ENCODE measurements at regions not wholly inside any gene's neighbourhood (a gene's known extent, or its start where the extent isn't known, plus 50 kb on each side); places are given as distances from the start of the nearest gene placed in this dataset.
"Not testable (repeated sequence)": the region's sequence is repeated elsewhere in the genome, so short reads cannot be mapped to it uniquely, and the experiment has no call there.

DNA sequence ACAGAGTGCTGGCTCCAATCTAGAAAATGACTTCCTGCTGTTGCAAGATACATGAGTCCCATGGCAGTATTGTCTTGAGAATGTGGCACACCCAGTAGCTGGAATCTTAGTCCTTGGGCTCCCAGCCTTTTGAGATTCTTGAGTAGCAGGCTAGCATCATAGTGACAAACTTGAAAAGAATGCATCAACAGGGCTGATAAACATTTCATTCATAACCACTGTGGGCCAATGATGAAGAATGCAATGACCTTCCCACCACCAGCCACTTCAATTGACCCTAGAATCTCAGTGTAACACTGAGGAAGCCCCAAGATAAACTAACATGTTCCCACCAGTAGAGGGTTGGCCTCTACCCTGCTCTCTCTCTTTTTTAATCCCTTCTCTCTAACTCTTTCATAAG, 329.3 kb downstream of the GBA3 start:
- no peak for DNase-seq

GRCh38 chr4:23021040-23021439, 328.3 kb downstream of the GBA3 start:
- no peak for DNase-seq

DNA sequence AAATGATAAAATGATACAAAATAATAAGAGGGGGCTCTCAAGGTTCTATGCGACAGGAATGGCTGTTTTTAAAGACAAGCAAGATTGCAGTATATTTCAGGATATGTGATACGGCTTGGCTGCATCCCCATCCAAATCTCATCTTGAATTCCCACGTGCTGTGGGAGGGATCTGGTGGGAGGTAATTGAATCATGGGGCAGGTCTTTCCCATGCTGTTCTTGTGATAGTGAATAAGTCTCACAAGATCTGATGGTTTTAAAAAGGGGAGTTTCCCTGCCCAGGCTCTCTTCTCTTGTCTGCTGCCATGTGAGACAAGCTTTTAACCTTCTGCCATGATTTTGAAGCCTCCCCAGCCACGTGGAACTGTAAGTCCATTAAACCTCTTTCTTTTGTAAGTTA, 327.7 kb downstream of the GBA3 start:
- DNase-seq = not testable (repeated sequence)

DNA sequence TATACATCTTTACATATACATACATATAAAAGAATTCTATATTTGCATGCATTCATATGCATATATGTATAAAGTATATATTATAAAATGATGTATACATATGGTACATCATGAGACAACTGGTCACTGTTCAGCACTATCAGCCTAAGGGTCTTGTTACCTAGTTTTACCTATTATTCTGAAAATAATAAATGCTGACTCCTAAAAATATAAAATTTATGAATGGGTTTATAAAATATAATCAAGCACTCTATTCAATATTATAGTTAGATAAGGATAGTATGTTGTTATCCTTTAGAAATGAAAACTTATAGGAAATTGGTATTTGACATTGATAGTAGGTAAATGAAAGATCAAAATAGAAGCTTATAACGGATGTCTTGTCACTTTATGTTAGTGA, 324.2 kb downstream of the GBA3 start:
- no peak for DNase-seq

GRCh38 chr4:23015821-23016220, 323.1 kb downstream of the GBA3 start:
- no peak for DNase-seq

- DNase-seq = no peak
Measured at GRCh38 chr4:23009093-23009492, 316.4 kb downstream of the GBA3 start.

GRCh38 chr4:23006756-23007155, 314.0 kb downstream of the GBA3 start:
- no peak for DNase-seq

DNA sequence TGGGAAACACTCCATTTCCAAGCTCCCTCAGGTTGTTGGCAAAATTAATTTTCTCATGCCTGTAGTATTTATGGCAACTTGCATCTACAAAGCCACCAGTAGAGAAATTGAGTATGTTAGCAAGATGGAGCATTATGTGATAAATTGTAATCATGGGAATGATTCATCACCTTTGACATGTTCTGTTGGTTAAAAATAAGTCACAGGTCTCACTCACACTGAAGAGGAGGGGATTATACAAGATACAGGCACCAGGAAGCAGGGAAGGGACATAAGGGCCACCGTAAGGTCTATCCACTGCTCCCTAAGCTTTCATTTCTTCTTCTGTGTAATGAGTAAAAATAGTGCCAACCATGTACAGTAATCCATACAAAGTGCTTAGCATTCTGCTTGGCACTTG, 313.0 kb downstream of the GBA3 start:
- no peak for DNase-seq

- DNase-seq = no peak
Measured at GRCh38 chr4:23001478-23001877, 308.7 kb downstream of the GBA3 start.

DNA sequence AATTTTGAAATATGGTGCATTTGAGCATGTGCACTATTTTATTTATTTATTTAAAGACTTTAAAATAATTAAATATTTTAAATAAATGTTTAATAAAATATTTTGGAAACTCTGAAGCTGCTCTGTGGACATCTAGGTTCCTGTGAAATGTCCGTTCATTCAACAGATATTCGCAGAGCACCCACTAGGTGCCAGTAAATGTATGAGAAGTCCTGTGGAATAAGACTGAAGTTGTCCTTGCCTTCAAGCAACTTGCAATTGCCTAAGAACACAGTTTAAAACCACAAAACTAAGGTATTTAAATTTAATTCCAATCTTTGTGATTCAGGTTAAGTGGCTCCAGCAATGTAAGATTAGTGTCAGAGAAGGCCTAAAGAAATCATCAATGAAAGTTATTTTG, 306.7 kb downstream of the GBA3 start:
- DNase-seq = no peak

GRCh38 chr4:22997358-22998224, 304.9 kb downstream of the GBA3 start:
- no peak for DNase-seq

- no peak for DNase-seq
Measured at GRCh38 chr4:22991576-22991975, 298.8 kb downstream of the GBA3 start.

DNA sequence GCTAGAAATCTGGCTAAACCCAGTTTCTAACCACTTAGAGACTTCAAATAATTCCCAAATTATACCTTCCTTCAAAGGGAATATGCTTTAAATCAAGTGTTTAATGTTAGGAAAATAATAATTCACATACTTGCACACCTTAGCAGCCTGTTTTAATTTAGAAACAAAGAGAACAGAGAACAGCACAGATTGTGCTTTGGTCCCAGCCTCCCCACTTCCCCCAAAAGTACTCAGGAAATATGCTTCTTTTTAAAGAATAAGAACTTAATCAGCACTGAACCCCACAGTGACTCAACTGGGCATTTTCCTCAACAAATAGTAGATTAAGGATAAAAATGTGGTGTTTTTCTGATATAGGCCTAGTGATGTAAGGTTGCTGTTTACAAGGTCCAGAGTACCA, 295.8 kb downstream of the GBA3 start:
- no peak for DNase-seq

DNA sequence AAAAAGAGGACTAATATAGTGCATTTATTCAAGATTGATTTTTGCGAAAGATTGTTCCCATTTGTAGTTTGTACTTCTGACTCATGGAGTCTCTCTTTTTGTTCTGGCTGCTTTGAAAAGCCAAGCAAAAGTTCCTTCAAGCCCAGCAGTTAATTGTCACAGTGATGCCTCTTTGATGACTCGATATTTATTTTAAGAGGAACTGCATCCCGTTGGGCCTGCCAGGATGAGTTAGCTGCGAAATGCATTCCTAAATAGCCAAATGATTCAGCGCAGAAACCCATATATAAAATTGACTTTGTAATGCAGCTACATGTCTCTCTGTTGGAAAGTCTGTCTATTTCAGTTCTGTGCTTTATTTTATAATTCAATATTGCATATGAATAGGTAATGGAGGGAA, 295.1 kb downstream of the GBA3 start:
- no peak for DNase-seq

DNA sequence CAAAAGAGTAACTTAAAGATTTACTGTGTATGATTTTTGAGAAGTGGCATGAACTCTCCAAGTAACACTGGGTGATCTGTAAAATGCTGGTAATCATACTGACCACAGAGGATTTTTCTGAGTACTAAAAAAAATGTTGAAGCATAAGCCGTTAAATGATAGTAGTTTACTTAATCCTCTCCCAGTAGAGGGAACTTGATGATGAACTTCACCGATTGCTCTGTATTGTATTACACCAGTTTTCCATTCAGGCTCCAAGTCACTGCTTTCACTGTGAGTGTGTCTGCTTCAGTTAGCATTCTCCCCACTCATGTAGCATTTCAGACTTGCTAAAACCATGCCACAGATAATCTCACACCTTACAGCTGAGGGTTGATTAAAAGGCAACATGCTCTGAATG, 294.1 kb downstream of the GBA3 start:
- no peak for DNase-seq

DNA sequence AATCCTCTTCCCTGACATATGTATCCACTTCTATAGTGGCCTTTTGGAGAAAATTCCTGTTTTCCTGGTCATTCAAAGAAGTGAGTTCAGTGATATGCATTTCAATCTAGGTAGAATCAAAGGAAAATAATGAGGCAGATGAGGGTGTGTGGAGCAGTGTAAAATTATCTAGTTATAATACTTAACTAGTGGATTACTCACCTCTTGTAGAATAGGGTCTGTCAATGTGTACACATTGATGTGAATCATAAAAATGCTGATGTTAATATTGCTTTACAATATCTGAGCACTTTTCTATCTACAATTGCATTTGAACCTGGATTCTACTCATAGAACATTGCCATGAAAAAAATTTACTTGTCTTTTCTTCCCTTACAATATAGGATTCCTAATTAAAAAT, 293.5 kb downstream of the GBA3 start:
- no peak for DNase-seq

- no peak for DNase-seq
Measured at GRCh38 chr4:22984390-22984789, 291.7 kb downstream of the GBA3 start.

DNA sequence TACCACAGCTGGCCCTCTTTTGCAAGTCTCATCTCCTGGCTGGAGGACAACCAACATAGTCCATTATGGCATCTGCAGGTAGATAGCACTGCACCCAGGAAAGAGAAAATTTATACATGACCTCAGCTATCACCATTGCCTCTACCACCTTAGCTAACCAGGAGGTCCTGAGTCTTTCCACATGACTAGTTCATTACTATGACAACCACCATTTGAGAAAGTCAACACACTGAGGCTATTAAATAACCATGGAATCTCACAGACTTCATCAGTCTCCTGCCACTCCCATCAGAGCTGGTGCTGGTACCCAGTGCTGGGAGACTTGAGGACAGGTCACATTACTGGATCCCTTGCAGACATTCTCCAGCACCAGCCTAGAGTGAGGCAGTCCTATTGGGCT, 285.9 kb downstream of the GBA3 start:
- peak; percentile 10 for DNase-seq

DNA sequence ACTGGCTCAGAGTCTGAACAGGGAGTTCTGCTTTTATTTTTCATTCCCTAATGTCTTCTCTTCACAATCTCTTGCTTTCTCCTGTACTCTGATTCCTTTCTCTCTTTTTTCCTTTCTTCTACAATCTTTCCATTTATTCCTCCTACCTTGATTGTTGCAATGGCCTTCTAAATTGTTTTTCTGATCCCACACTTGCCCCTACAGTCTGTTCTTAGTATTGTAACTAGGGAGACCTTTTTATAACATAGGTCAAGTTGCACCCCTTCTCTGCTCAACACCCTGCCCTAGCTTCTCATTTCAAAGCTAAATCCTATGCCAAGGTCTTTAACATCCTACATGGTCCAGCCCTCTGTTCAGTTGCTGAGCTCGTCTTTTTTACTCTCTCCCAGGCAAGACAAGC, 277.9 kb downstream of the GBA3 start:
- no peak for DNase-seq

GRCh38 chr4:22969287-22969896, 276.7 kb downstream of the GBA3 start:
- DNase-seq = no peak

- DNase-seq = peak; percentile 15
Measured at GRCh38 chr4:22962295-22962694, 269.6 kb downstream of the GBA3 start.

- DNase-seq = no peak
Measured at GRCh38 chr4:22959483-22959882, 266.7 kb downstream of the GBA3 start.

GRCh38 chr4:22957774-22958309, 265.1 kb downstream of the GBA3 start:
- DNase-seq = no peak
